ENCODE measurements at regions not wholly inside any gene's neighbourhood (a gene's known extent, or its start where the extent isn't known, plus 50 kb on each side); places are given as distances from the start of the nearest gene placed in this dataset.

GRCh38 chr3:177306252-177306651 is 109.0 kb upstream of the TBL1XR1 start:
- no peak overlapping the region for H3K27ac ChIP-seq (ENCODE audit: low read length)
- H3K27me3 ChIP-seq (ENCODE audit: low read depth, low read length), result no peaks in the 10 kb centered on the region
- H3K4me1 ChIP-seq (ENCODE audit: control insufficient read depth in 1 of 2, insufficient read depth in 2 of 2, low read length in 2 of 2), result no peaks in the 10 kb centered on the region
- no peak overlapping the region for H3K4me3 ChIP-seq (ENCODE audit: low read depth in 1 of 2, low read length in 2 of 2)
- no peaks in the 10 kb centered on the region for H3K9me3 ChIP-seq (ENCODE audit: control insufficient read depth in 1 of 2, low read length in 2 of 2)
- no peaks in the 10 kb centered on the region for H3K36me3 ChIP-seq (ENCODE audit: control insufficient read depth in 1 of 2, insufficient read depth in 2 of 2, low read length in 2 of 2)

- H3K4me1 ChIP-seq (ENCODE audit: control insufficient read depth in 1 of 2, insufficient read depth in 2 of 2, low read length in 2 of 2), result no peaks in the 10 kb centered on the region
- H3K27me3 ChIP-seq (ENCODE audit: low read depth, low read length), result no peaks in the 10 kb centered on the region
- H3K9me3 ChIP-seq (ENCODE audit: control insufficient read depth in 1 of 2, low read length in 2 of 2), result no peaks in the 10 kb centered on the region
- no peak overlapping the region for H3K27ac ChIP-seq (ENCODE audit: low read length)
- H3K36me3 ChIP-seq (ENCODE audit: control insufficient read depth in 1 of 2, insufficient read depth in 2 of 2, low read length in 2 of 2), result no peaks in the 10 kb centered on the region
- no peak overlapping the region for H3K4me3 ChIP-seq (ENCODE audit: low read depth in 1 of 2, low read length in 2 of 2)
Measured at GRCh38 chr3:177307391-177307790, 110.1 kb upstream of the TBL1XR1 start.

- no peaks in the 10 kb centered on the region for H3K36me3 ChIP-seq (ENCODE audit: control insufficient read depth in 1 of 2, insufficient read depth in 2 of 2, low read length in 2 of 2)
- no peaks in the 10 kb centered on the region for H3K4me1 ChIP-seq (ENCODE audit: control insufficient read depth in 1 of 2, insufficient read depth in 2 of 2, low read length in 2 of 2)
- H3K27ac ChIP-seq (ENCODE audit: low read length), result no peak overlapping the region
- no peak overlapping the region for H3K4me3 ChIP-seq (ENCODE audit: low read depth in 1 of 2, low read length in 2 of 2)
- H3K27me3 ChIP-seq (ENCODE audit: low read depth, low read length), result no peaks in the 10 kb centered on the region
- no peaks in the 10 kb centered on the region for H3K9me3 ChIP-seq (ENCODE audit: control insufficient read depth in 1 of 2, low read length in 2 of 2)
Measured at GRCh38 chr3:177307826-177308225, 110.5 kb upstream of the TBL1XR1 start.

GRCh38 chr3:177308286-177308685 is 111.0 kb upstream of the TBL1XR1 start:
- Histone ChIP-seq H3K9me3 (ENCODE audit: control insufficient read depth in 1 of 2, low read length in 2 of 2) (no peaks in the 10 kb centered on the region), H3K27ac (ENCODE audit: low read length) (no peak overlapping the region), H3K27me3 (ENCODE audit: low read depth, low read length) (no peaks in the 10 kb centered on the region)

GRCh38 chr3:177308911-177309310 is 111.6 kb upstream of the TBL1XR1 start:
- Histone ChIP-seq H3K4me1 (ENCODE audit: control insufficient read depth in 1 of 2, insufficient read depth in 2 of 2, low read length in 2 of 2) (no peaks in the 10 kb centered on the region), H3K4me3 (ENCODE audit: low read depth in 1 of 2, low read length in 2 of 2) (no peak overlapping the region), H3K27ac (ENCODE audit: low read length) (no peak overlapping the region), H3K36me3 (ENCODE audit: control insufficient read depth in 1 of 2, insufficient read depth in 2 of 2, low read length in 2 of 2) (no peaks in the 10 kb centered on the region), H3K9me3 (ENCODE audit: control insufficient read depth in 1 of 2, low read length in 2 of 2) (no peaks in the 10 kb centered on the region), H3K27me3 (ENCODE audit: low read depth, low read length) (no peaks in the 10 kb centered on the region)

More at GRCh38 chr3:177308286-177308685, 111.0 kb upstream of the TBL1XR1 start:
- Histone ChIP-seq H3K36me3 (ENCODE audit: control insufficient read depth in 1 of 2, insufficient read depth in 2 of 2, low read length in 2 of 2) (no peaks in the 10 kb centered on the region), H3K4me1 (ENCODE audit: control insufficient read depth in 1 of 2, insufficient read depth in 2 of 2, low read length in 2 of 2) (no peaks in the 10 kb centered on the region), H3K4me3 (ENCODE audit: low read depth in 1 of 2, low read length in 2 of 2) (no peak overlapping the region)

- H3K4me3 ChIP-seq (ENCODE audit: low read depth in 1 of 2, low read length in 2 of 2), result no peak overlapping the region
- no peaks in the 10 kb centered on the region for H3K36me3 ChIP-seq (ENCODE audit: control insufficient read depth in 1 of 2, insufficient read depth in 2 of 2, low read length in 2 of 2)
- H3K27ac ChIP-seq (ENCODE audit: low read length), result no peak overlapping the region
- H3K4me1 ChIP-seq (ENCODE audit: control insufficient read depth in 1 of 2, insufficient read depth in 2 of 2, low read length in 2 of 2), result no peaks in the 10 kb centered on the region
- no peaks in the 10 kb centered on the region for H3K27me3 ChIP-seq (ENCODE audit: low read depth, low read length)
- no peaks in the 10 kb centered on the region for H3K9me3 ChIP-seq (ENCODE audit: control insufficient read depth in 1 of 2, low read length in 2 of 2)
Measured at GRCh38 chr3:177312491-177312890, 115.2 kb upstream of the TBL1XR1 start.

GRCh38 chr3:177314897-177315296 is 117.6 kb upstream of the TBL1XR1 start:
- Histone ChIP-seq H3K27me3 (ENCODE audit: low read depth, low read length) (no peaks in the 10 kb centered on the region), H3K36me3 (ENCODE audit: control insufficient read depth in 1 of 2, insufficient read depth in 2 of 2, low read length in 2 of 2) (no peaks in the 10 kb centered on the region), H3K4me3 (ENCODE audit: low read depth in 1 of 2, low read length in 2 of 2) (no peak overlapping the region), H3K4me1 (ENCODE audit: control insufficient read depth in 1 of 2, insufficient read depth in 2 of 2, low read length in 2 of 2) (no peaks in the 10 kb centered on the region), H3K27ac (ENCODE audit: low read length) (no peak overlapping the region), H3K9me3 (ENCODE audit: control insufficient read depth in 1 of 2, low read length in 2 of 2) (no peaks in the 10 kb centered on the region)

GRCh38 chr3:177317247-177317646 is 120.0 kb upstream of the TBL1XR1 start:
- Histone ChIP-seq H3K4me1 (ENCODE audit: control insufficient read depth in 1 of 2, insufficient read depth in 2 of 2, low read length in 2 of 2) (peaks cover 0 to 8% of the 10 kb centered on the region in 2 donors), H3K27ac (ENCODE audit: low read length) (no peak overlapping the region), H3K4me3 (ENCODE audit: low read depth in 1 of 2, low read length in 2 of 2) (no peak overlapping the region), H3K36me3 (ENCODE audit: control insufficient read depth in 1 of 2, insufficient read depth in 2 of 2, low read length in 2 of 2) (no peaks in the 10 kb centered on the region), H3K9me3 (ENCODE audit: control insufficient read depth in 1 of 2, low read length in 2 of 2) (no peaks in the 10 kb centered on the region), H3K27me3 (ENCODE audit: low read depth, low read length) (no peaks in the 10 kb centered on the region)

GRCh38 chr3:177318559-177318958 is 121.3 kb upstream of the TBL1XR1 start:
- H3K36me3 ChIP-seq (ENCODE audit: control insufficient read depth in 1 of 2, insufficient read depth in 2 of 2, low read length in 2 of 2), result no peaks in the 10 kb centered on the region
- H3K4me3 ChIP-seq (ENCODE audit: low read depth in 1 of 2, low read length in 2 of 2), result no peak overlapping the region
- no peaks in the 10 kb centered on the region for H3K9me3 ChIP-seq (ENCODE audit: control insufficient read depth in 1 of 2, low read length in 2 of 2)
- H3K4me1 ChIP-seq (ENCODE audit: control insufficient read depth in 1 of 2, insufficient read depth in 2 of 2, low read length in 2 of 2), result peaks cover 0 to 8% of the 10 kb centered on the region in 2 donors
- H3K27ac ChIP-seq (ENCODE audit: low read length), result no peak overlapping the region
- H3K27me3 ChIP-seq (ENCODE audit: low read depth, low read length), result no peaks in the 10 kb centered on the region

- Histone ChIP-seq H3K27ac (ENCODE audit: low read length) (no peak overlapping the region), H3K9me3 (ENCODE audit: control insufficient read depth in 1 of 2, low read length in 2 of 2) (no peaks in the 10 kb centered on the region), H3K36me3 (ENCODE audit: control insufficient read depth in 1 of 2, insufficient read depth in 2 of 2, low read length in 2 of 2) (no peaks in the 10 kb centered on the region), H3K27me3 (ENCODE audit: low read depth, low read length) (no peaks in the 10 kb centered on the region), H3K4me1 (ENCODE audit: control insufficient read depth in 1 of 2, insufficient read depth in 2 of 2, low read length in 2 of 2) (peaks cover 0 to 8% of the 10 kb centered on the region in 2 donors), H3K4me3 (ENCODE audit: low read depth in 1 of 2, low read length in 2 of 2) (no peak overlapping the region)
Measured at GRCh38 chr3:177320765-177321247, 123.5 kb upstream of the TBL1XR1 start.

GRCh38 chr3:177321819-177322218 is 124.5 kb upstream of the TBL1XR1 start:
- H3K4me3 ChIP-seq (ENCODE audit: low read depth in 1 of 2, low read length in 2 of 2), result no peak overlapping the region
- H3K36me3 ChIP-seq (ENCODE audit: control insufficient read depth in 1 of 2, insufficient read depth in 2 of 2, low read length in 2 of 2), result no peaks in the 10 kb centered on the region
- H3K27me3 ChIP-seq (ENCODE audit: low read depth, low read length), result no peaks in the 10 kb centered on the region
- H3K9me3 ChIP-seq (ENCODE audit: control insufficient read depth in 1 of 2, low read length in 2 of 2), result no peaks in the 10 kb centered on the region
- no peak overlapping the region for H3K27ac ChIP-seq (ENCODE audit: low read length)
- H3K4me1 ChIP-seq (ENCODE audit: control insufficient read depth in 1 of 2, insufficient read depth in 2 of 2, low read length in 2 of 2), result peaks cover 0 to 8% of the 10 kb centered on the region in 2 donors

GRCh38 chr3:177322881-177323280 is 125.6 kb upstream of the TBL1XR1 start:
- H3K4me3 ChIP-seq (ENCODE audit: low read depth in 1 of 2, low read length in 2 of 2), result no peak overlapping the region
- no peaks in the 10 kb centered on the region for H3K36me3 ChIP-seq (ENCODE audit: control insufficient read depth in 1 of 2, insufficient read depth in 2 of 2, low read length in 2 of 2)
- peaks cover 0 to 8% of the 10 kb centered on the region in 2 donors for H3K4me1 ChIP-seq (ENCODE audit: control insufficient read depth in 1 of 2, insufficient read depth in 2 of 2, low read length in 2 of 2)
- no peaks in the 10 kb centered on the region for H3K9me3 ChIP-seq (ENCODE audit: control insufficient read depth in 1 of 2, low read length in 2 of 2)
- H3K27me3 ChIP-seq (ENCODE audit: low read depth, low read length), result no peaks in the 10 kb centered on the region
- H3K27ac ChIP-seq (ENCODE audit: low read length), result no peak overlapping the region

Measured in muscle layer of duodenum (tissue), 2 donors.